HG02798 (cell line): ENCODE measurements at regions not wholly inside any gene's neighbourhood (a gene's known extent, or its start where the extent isn't known, plus 50 kb on each side); places are given as distances from the start of the nearest gene placed in this dataset.

Experiments
- ATAC-seq: cut with Tn5 transposase; IDR thresholded peaks from one replicate; pipeline ENCODE4 v1.9.1; 2021; ENCODE audit warnings: mild to moderate bottlenecking; ENCODE audit not compliant: unreplicated experiment, poor library complexity

DNA sequence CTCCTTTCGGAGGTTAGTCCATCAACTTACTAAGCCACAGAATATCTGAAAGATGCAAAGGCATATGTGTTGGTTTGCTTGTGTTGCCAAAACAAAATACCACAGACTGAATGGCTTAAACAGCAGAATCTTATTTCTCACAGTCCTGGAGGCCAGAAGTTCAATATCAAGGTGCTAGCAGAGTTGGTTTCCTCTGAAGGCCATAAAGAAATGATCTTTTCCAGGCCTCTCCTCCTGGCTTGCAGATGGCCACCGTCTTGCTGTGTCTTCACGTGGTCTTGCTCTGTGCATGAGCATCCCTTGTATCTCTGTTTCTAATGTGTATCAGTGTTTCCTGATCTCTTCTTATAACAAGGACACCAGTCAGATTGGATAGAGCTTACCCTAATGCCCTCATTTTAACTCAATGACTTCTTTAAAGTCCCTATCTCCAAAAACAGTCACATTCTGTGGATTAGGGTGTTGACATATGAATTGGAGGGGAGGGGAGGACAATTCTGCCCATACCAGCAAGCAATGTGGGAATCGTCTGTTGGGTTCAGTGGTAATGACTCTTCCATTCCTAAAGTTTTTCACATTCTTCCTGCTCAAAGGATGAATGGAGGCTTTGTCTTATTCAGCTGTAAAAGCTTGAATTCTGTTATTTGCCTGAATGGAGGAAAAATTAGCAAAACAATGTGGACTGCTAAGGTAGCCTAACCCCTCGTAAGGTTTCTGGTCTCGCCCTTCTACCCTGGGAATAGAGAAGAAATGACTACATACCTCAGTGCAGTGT is 715.7 kb downstream of the DIAPH3 start:
- no peak for ATAC-seq

GRCh38 chr13:59449750-59450149 is 714.0 kb downstream of the DIAPH3 start:
- no peak for ATAC-seq

- no peak for ATAC-seq
Observed at GRCh38 chr13:59450229-59450628, 713.5 kb downstream of the DIAPH3 start.

GRCh38 chr13:59451236-59451635 is 712.5 kb downstream of the DIAPH3 start:
- ATAC-seq = no peak

DNA sequence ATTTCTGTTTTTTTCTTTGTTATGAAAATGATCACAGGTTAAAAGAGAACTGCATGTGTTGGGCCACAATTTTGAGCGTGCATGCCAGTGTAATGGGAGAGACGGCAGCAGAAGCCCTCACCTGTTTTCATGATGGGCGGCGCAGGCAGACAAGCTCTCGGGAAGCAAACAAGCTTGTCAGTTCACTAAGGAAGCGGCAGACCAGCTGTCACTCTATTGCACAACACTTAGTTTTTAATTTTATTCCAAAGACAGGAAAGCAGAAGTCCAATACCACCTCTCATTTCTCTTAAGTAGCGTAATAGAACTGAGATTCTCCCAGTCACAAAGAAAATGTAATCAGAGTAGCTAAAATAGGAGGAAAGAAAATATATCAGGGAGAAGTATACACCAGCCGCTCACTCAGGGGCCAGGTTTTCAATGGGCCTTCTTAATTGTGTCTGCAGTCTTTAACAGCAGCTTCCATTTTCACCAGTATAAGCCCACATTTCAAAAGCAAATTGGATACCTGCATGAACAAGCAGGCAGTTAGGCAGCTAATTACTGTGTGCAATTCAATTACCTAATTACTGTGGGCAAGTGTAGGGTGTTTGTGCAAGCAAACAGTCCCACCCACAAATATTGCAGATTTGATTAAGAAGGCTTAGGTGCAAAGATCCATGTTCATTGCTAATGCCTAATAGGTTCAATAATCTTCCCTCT is 711.4 kb downstream of the DIAPH3 start:
- no peak for ATAC-seq

GRCh38 chr13:59458908-59459579 is 704.7 kb downstream of the DIAPH3 start:
- no peak for ATAC-seq

DNA sequence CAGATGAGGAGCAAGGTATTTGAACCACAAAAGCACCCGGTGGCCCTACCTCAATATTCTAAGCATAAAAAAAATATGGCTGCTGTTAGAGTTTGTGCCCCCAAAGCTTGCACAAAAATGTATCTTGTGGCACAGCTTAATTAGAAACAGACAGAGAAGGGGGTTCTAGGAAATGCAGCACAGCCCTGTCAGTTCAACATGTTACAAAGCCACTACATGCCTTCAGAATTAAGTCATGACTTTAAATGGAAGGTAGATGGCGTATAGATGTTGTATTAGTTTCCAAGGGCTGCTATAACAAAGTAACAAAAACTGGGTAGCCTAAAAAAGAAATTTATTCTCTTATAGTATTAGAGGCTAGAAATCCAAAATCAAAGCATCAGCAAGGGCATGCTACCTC is 703.8 kb downstream of the DIAPH3 start:
- ATAC-seq = no peak

- ATAC-seq = no peak
Observed at GRCh38 chr13:59461411-59461810, 702.3 kb downstream of the DIAPH3 start.

DNA sequence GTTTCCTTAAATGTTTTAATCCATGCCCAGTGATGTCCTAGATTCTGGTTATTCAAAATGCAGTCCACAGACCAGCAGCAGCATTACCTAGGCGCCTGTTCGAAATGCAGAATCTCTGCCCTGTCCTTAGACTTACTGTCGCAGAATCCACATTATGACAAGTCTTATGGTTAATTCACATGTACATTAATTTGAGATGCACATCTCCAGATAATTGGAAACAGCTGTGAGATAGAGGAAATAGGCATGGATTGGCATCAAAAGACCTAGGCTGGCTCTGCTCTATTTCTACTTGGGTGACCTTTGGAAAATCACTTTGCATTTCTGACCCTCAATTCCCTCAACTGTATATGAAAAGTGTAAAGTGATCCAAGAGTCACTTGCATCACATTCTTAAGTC is 700.7 kb downstream of the DIAPH3 start:
- ATAC-seq = no peak

DNA sequence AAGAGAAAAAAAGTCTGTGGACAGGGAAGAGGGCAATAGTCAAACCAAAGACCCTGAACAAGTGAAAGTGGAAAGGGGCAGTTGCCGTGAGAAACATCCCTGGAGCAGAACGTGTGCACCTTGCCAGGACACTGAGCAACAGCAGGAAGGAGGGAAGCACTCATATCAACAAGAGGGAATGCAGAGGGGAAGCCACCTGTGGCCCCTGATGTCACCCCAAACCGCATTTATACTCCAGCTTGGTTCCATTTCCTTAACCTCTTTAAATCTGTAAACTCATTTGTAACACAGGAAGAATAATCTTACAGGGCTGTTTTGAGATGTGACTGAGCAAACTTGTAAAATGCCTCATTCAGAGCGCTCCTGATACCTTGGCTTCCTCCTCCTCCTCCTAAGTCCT is 698.8 kb downstream of the DIAPH3 start:
- ATAC-seq = no peak

DNA sequence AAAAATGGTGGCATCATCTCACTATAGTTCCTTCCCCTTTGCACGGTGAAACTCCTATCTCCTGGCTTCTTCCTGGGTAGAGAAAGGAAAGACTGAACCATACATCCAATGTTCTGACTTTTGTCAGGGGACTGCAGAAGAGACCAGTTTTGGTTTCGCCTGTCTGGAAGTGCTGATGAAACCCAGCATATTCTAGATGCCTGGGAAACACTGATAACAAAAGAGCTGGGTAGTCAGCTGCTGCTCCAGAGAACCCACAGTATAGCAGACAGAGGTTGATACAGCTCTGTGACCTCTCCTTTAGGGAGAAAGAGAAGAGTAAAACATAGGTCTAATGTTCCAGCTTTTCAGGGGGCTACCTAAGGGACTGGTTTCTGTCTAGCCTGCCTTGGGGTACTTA is 695.3 kb downstream of the DIAPH3 start:
- ATAC-seq = no peak

- no peak for ATAC-seq
Observed at GRCh38 chr13:59471106-59471505, 692.6 kb downstream of the DIAPH3 start.

GRCh38 chr13:59472134-59472533 is 691.6 kb downstream of the DIAPH3 start:
- ATAC-seq = no peak

DNA sequence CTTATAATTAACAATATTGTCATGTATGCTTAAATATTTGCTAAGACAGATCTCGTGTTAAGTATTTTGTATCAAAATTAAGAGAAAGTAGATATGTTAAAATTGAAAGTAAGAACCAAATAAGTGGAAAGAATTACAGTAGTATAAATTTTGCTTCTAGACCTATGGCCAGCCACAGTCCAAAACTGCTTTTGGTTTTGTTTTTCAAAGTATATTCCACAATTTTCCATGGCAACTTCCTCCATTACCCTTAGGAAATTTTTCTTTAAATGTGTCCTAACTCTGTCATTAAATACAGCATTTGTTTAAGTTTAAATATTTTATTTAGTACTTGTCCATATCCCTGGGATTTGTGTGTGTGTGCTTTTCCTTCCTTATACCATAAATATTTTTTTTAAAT is 689.0 kb downstream of the DIAPH3 start:
- no peak for ATAC-seq

DNA sequence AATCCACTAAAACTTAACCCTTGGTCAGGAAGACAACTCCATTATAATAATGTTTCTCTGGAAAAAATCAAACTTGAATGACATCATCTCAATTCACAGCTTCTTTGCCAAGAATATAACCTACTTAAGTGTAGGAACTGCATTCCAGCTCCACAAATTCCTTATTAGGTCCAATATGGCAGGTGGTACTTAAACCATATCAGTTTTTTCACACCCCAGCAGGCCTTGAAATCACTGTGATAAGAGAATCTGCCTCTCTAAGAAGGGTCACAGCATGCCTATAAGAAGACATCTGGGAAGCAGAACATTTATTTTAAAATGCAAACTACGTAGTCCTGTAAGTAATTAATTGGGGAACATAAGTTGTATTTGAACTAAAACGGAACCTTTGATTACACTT is 687.8 kb downstream of the DIAPH3 start:
- no peak for ATAC-seq

DNA sequence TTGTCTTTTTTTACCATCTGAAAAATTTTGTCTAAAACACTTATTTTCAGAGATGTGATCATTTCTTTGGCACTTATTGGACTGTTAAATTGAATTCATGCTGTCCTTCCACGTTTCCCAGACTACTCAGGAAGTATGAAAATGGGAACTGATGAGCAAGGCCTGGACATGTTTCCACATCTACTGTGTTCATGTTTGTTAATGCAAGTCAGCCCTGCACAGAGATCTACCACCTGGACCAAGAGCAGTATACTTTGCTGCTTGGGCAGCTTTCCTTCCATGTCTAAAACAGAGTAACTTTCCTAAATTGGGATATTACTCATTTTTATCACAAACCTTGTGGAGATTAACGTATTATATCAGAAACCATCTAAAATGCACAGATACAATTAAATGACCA is 687.4 kb downstream of the DIAPH3 start:
- no peak for ATAC-seq

DNA sequence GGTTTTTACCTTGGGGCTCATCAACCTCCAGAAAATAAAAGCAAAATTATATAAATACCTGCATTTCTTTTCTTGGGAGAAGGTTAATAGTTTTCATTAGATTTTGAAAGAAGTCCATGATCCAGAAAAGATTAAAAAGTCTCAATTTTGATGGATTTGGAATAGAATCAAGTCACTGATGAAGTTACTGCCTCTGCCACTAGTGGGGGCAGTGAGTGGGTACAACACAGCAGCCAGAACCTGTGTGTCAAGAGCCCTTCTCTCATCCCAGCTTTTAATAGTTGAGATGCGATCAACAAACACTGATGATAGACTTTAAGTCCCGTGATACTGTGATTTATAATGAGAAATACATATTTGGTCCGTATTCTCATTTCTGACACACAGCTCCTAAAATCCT is 686.7 kb downstream of the DIAPH3 start:
- no peak for ATAC-seq

GRCh38 chr13:59478908-59479307 is 684.8 kb downstream of the DIAPH3 start:
- ATAC-seq = no peak

GRCh38 chr13:59479629-59480028 is 684.1 kb downstream of the DIAPH3 start:
- ATAC-seq = no peak

GRCh38 chr13:59480396-59481259 is 683.1 kb downstream of the DIAPH3 start:
- ATAC-seq = no peak
